DMS114 treated with DMSO at 0.1 percent for 48 hours (cell line): ENCODE measurements at regions not wholly inside any gene's neighbourhood (a gene's known extent, or its start where the extent isn't known, plus 50 kb on each side); places are given as distances from the start of the nearest gene placed in this dataset.

Source experiments
- DNase-seq: peaks from one replicate; lab custom pipeline; 2025; ENCODE audit not compliant: unreplicated experiment; lab: John Stamatoyannopoulos, UW

- DNase-seq, result no peak
These were observed 1156.9 kb upstream of the MAP3K7 start for GRCh38 chr6:91743756-91744155.

GRCh38 chr6:91731939-91732338 is 1145.1 kb upstream of the MAP3K7 start:
- no peak for DNase-seq

GRCh38 chr6:91730710-91731109 is 1143.8 kb upstream of the MAP3K7 start:
- no peak for DNase-seq

GRCh38 chr6:91720324-91720723 is 1133.5 kb upstream of the MAP3K7 start:
- no peak for DNase-seq

GRCh38 chr6:91719414-91719813 is 1132.5 kb upstream of the MAP3K7 start:
- no peak for DNase-seq

GRCh38 chr6:91718198-91718597 is 1131.3 kb upstream of the MAP3K7 start:
- DNase-seq, result no peak

GRCh38 chr6:91717094-91717493 is 1130.2 kb upstream of the MAP3K7 start:
- DNase-seq, result no peak

- no peak for DNase-seq
These were observed 1129.5 kb upstream of the MAP3K7 start for GRCh38 chr6:91716361-91716760.

GRCh38 chr6:91715171-91715805 is 1128.4 kb upstream of the MAP3K7 start:
- no peak for DNase-seq

GRCh38 chr6:91713911-91714310 is 1127.0 kb upstream of the MAP3K7 start:
- no peak for DNase-seq

- DNase-seq, result no peak
These were observed 1124.6 kb upstream of the MAP3K7 start for GRCh38 chr6:91711518-91711917.

- no peak for DNase-seq
These were observed 1123.5 kb upstream of the MAP3K7 start for GRCh38 chr6:91710342-91710741.

GRCh38 chr6:91708534-91708933 is 1121.7 kb upstream of the MAP3K7 start:
- DNase-seq, result no peak

GRCh38 chr6:91705646-91706045 is 1118.8 kb upstream of the MAP3K7 start:
- no peak for DNase-seq

- no peak for DNase-seq
These were observed 1117.7 kb upstream of the MAP3K7 start for GRCh38 chr6:91704531-91704930.

GRCh38 chr6:91697010-91697695 is 1110.3 kb upstream of the MAP3K7 start:
- no peak for DNase-seq

- no peak for DNase-seq
These were observed 1108.3 kb upstream of the MAP3K7 start for GRCh38 chr6:91695221-91695620.

- no peak for DNase-seq
These were observed 1107.3 kb upstream of the MAP3K7 start for GRCh38 chr6:91694016-91694654.

GRCh38 chr6:91691449-91691848 is 1104.6 kb upstream of the MAP3K7 start:
- DNase-seq, result no peak

- no peak for DNase-seq
These were observed 1096.4 kb upstream of the MAP3K7 start for GRCh38 chr6:91683240-91683639.

- no peak for DNase-seq
These were observed 1094.4 kb upstream of the MAP3K7 start for GRCh38 chr6:91681296-91681695.

GRCh38 chr6:91678679-91679446 is 1092.0 kb upstream of the MAP3K7 start:
- no peak for DNase-seq
